AG08395 (cell line): ENCODE measurements at regions not wholly inside any gene's neighbourhood (a gene's known extent, or its start where the extent isn't known, plus 50 kb on each side); places are given as distances from the start of the nearest gene placed in this dataset.

Source experiments
- DNase-seq: peaks from one replicate; pipeline ENCODE4 v3.0.0; 2012; ENCODE audit warnings: mixed read lengths, low spot score

DNA sequence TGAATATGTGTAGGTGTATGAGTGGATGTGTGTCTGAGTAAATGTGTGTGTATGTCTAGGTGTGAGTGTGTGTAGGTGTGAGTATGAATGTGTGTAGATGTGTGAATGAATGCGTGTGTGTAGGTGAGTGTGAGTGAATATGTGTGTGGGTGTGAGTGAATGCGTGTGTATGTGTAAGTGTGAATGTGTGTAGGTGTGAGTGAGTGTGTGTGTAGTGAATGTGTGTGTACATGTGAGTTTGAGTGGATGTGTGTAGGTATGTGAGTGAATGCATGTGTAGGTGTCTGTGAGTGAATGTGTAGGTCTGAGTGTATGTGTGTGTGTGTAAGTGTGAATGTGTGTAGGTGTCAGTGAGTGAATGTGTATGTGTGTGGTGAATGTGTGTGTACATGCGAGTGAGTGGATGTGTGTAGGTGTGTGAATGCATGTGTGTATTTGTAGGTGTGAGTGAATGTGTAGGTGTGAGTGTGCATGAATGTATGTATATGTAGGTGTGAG, 201.0 kb upstream of the ZNF536 start:
- DNase-seq = no peak

DNA sequence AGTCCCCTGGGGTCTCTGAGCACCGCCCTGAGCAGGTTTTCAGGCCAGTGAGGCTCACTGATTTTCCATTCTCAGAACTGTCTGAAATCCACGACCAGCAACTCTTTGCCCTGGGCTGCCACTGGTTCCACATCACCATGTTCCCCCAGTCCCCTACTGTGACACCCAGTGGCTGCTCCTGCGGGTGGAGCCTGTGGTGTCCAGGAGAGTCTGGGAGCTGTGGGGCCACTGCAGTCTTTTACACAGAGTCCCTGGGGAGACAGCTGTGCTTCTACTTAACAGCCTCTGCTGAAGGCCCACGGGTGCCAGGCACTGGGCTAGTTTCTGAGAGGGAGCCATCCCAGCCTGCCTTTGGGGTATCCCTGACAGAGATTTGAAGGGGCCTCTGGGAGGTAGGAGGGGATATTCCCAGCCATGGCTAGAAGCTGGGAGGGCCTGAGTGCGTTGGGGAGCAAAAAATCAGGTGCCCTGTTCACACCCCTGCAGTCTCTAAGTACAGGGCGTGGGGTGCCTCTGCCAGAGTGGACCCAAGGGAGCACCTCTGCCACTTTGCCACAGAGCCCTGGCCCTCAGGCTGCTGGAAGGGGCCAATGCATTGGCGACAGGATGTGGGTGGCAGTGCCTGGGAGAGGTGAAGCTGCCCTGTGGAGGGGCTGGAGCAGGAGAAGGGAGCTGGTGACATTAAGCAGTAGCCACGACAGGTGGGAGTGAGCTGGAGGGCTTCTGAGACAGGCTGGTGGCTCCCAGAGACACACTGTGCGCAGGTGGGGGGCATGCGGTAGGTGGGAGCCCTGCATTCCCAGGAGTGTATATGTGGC, 200.2 kb upstream of the ZNF536 start:
- DNase-seq = no peak

DNA sequence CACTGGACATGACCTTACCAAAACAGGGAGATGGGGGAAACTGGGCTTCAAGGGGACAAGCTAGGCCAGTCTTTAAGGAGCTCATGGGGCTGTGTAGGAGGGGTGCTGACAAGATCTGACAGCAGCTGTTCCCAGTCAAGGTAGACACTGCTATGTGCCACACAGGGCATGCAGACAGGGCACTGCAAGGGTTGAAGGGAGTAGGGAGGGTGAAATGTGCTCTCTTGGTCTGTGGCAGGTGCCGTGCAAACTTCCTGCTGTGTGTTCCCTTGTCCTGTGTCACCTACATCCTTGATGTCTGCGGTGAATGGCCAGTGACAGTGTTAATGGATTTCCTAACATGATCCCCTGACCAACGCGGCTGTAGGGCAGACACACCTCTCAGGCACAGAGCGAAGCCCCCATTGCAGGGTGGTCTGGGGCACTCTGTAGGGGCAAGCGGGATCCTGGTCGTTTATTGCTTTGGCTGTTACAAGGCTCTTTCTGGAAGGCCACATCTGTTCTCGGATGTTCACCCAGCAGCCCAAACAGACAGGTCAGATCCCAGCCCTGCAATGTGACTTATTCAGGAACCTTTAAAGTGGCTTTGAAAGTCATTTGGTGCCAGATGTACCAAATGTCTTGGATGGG, 199.5 kb upstream of the ZNF536 start:
- no peak for DNase-seq

DNA sequence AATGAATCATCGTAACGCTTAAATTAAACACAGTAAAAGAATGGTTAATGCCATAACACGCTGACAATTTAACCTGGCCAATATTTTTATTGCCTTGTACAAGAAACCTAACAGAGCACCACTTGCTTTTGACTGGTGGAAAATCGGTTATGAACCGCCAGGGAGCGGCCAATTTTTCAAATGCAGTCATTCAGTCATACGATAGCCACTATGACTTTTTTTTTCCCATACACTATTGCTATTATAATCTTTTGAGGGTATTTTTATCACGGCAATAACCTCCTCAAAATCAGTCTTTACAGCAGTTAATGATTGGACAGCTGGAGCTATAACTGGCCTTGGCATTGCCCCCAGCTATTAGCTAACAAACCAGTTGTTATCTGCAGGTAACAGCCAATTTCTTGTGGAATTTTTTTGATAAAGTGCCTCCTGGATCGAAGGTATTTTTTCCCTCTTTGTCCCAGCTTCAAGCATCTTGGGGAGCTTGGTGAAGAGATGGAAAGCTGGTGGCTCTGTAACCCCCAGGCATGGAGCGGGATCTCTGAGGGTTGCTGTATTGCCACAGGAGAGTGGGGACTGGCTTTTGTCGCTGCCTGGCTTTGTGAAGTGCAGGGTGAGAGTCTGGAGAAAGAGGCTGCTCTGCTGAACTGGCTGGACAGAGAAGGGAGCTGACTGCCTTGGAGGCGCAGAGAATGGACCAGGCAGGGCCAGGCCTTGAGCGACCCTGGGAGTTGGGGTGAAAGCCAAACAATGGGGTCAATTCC, 198.4 kb upstream of the ZNF536 start:
- no peak for DNase-seq

DNA sequence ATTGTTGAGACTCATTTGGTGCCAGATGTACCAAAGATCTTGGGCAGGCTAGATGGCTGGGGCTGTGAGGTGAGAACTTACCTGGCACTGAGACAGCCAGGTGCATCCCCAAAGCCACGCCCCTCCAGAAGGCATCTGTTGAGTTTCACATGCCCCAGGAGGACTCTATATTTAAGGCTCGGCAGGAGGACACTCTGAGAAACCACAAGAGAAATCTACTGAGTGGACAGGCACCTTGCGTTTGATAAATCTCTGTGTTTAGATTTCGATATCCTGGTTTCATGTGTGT, 197.9 kb upstream of the ZNF536 start:
- DNase-seq = no peak

DNA sequence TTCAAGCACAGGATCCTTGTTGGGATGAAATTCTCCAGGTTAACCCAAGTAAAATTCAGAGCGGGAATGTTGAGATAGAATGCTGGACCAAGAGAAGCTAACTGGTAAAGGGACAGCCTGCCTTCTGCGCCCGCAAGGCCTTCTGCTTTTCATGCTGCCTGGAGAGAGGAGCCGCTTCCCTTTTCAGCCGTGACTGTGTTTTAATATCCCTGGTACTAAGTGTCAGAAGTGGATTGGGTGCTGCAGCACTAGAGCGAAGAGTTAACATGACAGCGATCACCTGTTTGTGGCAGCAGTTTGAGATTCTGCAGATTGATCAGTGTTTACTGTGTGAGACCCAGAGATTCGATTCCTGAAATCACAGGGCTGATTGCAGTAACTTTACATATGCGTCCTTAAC, 197.4 kb upstream of the ZNF536 start:
- no peak for DNase-seq

DNA sequence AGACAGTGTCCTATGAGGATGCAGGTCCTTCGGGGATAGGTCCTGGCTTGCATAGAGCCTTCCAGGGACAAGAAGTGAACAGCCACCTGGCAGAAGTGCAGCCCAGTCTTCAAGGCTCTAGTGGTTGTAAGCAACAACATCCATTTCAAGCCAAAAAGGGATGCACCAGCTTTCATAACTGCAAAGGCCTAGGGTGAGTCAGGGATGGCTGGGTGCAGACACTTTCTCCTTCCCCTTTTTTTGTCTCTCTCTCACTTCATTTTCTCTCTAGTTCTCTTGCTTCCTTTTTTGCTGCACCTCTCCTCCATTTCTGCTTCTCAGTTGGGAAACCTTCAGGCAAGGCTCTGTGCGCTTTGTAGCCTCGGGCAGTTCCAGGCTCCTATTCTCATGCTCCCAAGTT, 196.2 kb upstream of the ZNF536 start:
- DNase-seq = no peak

DNA sequence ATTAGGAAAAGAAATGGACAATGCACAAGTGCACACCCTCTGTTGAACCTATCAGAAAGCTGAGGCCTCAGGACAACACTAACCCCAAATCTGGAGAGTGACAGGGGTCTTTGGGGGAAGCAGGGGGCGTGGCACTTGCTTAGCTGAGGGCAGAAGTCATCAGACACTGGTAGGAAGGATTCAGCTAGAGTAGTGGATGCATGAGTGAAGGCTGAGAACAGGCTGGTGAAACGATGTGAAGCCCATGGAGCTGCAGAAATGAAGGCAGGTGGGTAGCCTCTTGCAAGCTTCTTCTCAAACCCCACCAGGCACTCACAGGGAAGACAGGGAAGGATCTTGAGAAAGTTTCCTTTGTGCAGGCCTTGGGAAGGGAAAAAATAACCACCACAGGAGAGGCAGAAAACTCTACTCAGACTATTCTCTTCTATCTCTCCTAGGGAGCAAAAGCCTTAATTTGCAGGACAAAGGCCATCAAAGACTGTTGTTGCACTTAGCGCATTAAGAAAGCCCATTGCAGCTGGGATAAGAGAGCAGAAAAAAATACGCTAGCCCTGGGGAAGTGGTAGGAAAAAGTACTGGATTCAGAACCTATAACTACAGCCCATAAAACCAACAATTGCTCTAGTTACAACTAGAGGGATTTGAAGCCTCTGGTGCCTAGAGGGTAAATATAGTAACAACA, 193.3 kb upstream of the ZNF536 start:
- no peak for DNase-seq

DNA sequence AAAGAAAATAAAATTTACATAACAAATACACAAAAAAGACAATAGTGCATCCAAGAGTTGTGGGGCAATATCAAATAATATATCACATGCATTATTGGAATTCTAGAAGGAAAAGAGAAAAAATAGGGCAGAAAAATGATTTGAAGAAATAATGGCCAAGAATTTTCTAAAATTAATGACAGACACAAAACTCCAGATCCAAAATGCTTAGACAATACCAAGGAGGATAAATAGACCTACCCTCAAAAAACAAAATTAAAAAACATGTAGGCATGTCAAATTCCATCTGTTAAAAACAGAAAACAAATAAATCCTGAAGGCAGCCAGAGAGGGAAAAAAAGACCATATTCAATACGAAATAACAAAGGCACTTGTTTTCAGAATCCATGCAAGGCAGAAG, 191.5 kb upstream of the ZNF536 start:
- no peak for DNase-seq

DNA sequence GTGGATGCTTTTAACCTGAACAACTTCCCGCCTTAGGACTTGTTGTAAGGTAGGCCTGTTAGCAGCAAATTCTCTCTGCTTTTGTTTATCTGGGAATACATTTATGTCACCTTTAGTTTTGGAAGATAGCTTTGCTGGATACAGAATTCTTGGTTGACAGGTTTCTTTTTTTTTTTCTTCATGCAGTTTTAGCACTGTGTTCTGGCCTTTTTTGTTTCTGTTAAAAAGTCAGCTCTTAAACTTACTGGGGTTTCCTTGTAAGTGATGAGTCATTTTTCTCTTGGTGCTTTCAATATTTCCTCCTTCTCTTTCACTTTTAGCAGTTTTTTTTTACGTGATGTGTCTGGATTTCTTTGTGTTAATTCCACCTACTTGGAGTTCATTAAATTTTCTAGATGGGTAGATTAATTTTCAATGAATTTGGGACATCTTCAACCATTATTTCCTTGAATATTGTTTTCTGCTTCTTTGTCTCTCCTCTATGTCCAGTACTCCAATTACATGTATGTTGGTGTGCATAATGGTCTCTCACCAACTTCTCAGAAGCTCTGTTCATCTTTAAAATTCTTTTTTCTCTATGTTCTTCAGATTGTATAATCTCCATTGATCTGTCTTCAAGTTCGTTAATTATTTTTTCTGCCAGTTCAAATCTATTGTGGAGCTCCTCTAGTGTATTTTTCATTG, 188.2 kb upstream of the ZNF536 start:
- DNase-seq = no peak

DNA sequence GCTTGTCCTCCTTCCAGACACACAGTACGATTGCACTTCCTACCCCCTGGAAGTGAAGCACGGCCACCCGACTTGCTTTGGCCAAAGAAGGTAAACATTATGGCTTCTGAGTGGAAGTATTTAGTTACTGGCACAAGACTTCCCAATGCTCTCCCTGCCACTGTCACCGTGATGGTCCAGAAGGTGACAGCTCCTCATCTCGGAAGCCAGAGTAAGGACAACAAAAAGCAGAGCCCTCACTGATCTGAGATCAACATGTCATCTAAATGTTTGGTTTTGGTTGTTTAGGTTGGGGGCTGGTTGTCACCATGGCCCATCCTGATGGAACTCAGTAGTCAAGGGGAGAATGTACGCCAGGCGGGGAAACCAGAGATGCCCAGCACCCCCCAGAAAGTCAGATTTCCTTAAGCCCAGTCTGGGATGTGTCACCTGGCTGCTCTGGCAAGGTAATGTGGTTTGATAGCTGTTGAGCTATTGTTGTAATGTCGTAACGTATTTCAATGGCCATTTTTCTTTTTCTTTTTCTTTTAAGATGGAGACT, 170.1 kb upstream of the ZNF536 start:
- DNase-seq = no peak

DNA sequence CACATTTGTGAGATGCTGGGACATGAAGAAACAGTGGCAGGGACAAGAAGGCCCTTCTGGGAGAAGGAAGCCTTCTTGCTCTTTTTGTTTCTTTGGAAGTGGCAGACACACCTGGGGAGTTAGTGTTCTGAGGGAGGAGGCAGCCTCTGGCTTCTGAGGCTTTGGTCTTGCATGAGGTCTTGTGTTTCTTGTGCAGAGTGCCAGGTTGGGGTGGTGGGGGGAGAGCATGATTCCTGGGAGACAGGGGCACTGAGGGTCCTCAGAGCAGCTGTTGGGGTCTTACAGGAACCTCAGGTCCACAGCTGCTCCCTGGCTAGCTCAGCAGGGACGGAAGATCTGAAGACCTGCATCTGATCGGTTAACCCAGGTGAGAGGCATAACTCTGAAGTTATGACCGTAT, 167.5 kb upstream of the ZNF536 start:
- DNase-seq = no peak

DNA sequence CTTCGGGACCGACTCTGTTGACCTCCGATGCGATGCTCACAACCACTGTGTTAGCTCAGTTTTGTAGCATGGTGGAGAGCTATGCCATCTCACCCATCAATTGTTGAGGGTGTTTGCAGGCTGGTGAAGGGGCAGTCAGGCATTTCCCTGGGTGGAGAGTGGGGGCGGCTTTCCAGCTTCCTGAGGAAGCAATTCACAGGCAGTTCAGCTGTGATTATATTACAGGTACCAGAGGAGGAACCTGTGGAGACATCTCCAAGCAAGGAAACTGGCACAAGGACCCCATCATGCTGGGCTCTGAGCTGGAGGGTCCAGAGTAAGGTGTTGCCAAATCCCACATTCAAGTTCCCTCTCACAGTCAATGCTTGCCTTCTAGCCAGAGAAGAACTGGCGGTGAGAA, 166.0 kb upstream of the ZNF536 start:
- no peak for DNase-seq

DNA sequence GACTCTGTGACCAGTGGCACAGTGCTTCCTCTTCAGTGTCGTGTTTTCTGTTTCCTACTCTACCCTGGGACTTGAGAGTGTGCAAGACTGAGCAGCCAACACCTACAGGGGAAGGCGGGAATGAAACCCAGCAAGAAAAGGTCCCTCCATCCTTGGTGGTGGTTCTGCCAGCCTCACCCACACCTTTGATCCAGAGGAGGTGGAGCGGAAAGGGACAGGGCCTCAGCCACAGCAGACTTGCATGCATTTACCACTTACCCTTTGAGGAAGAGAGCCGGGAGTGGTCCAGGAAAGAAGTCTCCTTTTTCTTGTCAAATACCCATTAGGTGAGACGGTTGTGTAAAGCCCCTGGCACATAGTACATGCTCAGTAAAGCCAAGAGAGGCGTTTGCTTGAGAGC, 164.8 kb upstream of the ZNF536 start:
- no peak for DNase-seq

DNA sequence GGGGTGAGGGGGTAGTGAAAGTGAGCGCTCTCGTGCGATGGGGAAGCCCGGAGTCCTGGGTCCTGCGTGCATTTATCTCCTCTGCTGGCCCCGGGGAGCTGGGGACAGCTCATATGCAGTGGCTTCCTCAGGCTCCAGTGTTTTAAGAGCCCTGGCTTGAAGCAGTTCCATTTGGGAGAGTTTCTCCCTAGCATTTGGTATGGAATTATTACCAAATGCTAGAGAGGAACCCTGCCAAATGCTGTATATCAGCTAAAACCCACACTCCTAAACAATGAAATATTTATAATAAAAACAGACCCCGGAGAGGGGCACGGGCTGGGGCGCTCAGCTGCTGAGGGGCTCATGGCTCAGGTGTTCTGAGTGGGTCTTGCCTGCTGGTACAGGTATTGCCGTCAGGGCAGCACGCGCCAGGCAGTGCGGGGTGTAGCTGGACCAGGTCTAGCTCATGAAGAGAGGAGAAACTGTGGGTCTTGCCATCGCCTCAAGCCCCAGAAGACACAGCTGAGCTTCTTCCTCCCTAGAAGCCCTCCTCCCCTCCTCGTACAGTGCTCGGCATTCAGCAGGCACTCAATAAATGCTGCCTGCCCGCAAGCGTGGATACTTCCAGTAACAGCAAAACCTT, 163.6 kb upstream of the ZNF536 start:
- no peak for DNase-seq

DNA sequence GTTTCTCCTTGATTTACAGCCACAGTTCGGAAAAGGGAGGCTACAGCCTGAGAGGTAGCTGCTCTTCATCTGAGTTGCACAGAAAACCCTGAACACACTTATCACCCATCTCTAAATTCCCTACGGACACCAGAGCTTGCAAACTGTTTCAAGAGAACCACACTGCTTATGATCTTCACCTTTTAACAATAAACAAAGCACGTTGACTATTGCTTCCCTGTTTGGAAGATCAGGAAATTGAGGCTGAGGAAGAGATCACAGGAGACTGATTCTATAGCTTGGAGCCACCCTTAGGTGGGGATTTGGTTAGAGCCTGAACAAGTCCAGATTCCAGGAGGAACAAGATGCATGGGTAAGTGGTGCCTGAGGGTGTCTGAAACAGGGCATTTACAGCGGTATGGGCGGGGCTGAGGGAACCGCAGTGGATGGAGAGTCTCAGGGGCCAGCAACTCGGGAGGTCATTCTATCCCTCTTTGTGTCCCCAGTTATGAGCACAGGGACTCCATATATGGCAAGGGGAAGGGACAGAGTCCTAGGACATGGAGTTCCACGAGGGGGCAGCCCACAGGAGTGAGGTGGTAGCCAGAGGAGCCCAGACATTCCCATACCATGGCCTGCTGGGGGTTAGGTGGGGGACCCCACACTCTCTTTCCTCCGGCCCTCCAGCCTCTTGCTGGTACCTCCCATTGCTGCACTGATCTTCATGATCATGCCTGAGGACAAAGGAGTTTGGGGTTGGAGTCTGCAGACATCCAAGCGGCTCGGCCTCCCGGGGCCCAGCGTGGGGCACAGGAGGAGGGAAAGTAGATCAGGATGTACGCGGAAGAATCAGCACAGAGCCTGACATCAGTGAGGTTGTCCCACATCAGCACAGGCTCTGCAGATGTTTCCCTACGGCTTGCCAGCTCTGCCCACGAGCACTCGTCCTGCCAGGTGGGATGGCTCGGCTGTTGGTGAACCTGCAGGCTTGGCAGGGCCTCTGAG, 162.3 kb upstream of the ZNF536 start:
- no peak for DNase-seq

DNA sequence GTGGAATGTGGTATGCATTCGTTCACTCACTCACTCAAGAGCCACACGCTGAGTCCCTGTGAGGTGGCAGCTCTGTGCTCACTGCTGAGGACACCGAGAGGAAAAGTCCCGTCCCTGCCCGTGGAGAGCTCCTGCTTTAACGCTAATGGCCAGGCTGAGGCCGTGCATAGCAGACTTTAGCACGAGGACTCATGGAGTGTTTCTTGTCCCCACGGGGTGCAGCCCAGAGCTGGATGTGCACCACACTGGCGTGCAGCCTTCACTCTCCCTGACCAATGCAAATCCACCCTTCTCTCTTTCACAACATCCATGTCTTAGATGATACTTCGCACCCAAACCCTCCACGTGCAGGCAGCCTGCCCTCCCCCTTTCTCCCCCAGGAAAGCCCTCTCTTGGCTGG, 159.6 kb upstream of the ZNF536 start:
- no peak for DNase-seq

DNA sequence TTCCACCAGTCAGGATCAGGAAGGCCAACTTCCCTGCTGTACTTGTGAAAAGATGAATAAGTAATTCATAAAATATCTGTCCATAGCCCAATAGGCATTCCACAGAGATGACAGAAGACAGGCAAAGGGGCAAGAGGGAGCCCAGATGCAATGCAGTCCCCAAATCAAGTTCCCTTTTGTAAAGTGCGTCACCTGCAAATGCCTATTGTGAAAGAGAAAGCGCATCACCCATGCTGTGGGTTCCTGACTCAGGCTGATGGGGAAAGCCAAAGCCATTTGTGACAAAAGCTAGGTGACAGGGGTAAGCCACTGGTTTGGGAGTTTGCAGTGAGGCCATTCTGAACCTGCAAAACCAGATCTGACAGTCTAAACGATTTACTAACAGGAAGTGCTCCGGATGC, 157.5 kb upstream of the ZNF536 start:
- peak; percentile 32 for DNase-seq

DNA sequence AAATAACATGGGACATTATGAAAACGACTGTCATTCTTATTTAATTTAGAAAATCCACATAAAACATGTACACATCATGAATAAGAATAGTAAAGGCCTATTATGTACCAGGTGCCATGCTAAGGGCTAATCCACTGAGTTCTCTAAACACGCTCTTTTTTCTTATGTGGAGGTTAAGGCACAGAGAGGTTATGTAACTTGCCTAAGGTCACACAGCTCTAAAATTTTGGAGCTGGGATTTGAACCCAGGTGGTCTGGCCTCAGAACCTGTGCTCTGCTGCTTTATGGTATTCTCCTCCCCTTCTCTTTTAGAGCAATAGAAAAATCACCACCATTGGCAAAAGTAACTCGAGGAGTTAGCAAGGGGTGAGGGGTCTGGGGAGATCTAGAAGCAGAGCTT, 156.9 kb upstream of the ZNF536 start:
- no peak for DNase-seq

DNA sequence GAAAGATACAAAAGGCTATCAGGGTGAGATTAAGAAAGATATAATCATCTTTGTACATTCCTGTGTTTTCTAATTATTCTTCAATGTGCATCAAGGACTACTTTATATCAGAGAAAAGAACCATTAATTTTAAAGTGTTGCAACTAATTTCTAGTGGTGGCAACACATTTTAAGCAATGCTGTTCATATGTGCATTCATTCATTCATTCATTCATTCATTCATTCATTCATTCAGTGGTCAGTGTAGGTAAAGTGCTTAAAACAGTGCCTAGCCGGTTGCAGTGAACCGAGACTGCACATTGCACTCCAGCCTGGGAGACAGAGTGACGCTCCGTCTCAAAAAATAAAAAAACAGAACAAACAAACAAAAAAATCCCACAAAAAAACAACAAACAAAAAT, 155.7 kb upstream of the ZNF536 start:
- no peak for DNase-seq
